ENCODE measurements at regions not wholly inside any gene's neighbourhood (a gene's known extent, or its start where the extent isn't known, plus 50 kb on each side); places are given as distances from the start of the nearest gene placed in this dataset.

DNA sequence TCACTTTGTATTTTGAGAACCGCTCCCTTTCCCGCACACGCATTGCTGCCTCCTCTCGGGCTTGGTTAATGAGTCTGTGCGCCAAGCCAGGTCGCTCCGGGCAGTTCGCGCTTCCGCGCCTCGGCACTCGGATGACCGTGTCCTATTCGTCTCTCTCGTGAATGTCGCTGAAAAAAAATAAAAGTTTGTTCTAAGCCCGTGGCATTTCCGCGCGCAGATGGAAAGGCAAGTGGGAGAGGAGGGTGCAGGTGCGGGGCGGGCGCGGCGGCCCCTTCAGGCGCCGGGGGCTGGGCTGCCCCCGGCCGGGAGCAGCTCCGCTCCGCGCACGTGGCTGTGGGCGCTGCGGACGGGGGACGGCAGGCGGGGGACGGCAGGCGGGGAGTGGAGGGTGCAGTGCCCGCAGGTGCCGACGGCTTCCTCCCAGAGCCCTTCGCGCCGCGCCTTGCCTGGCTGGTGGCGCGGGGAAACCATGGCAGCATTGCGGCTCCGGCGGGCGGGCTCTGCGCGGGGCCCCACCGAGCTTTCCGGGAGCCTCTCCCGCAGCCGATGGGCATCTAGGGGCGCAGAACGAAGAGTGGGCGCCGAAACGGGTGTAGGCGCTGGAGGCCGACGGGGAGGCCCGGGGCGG is 159.6 kb upstream of the SIX2 start:
- TF ChIP-seq, protein P1, sequence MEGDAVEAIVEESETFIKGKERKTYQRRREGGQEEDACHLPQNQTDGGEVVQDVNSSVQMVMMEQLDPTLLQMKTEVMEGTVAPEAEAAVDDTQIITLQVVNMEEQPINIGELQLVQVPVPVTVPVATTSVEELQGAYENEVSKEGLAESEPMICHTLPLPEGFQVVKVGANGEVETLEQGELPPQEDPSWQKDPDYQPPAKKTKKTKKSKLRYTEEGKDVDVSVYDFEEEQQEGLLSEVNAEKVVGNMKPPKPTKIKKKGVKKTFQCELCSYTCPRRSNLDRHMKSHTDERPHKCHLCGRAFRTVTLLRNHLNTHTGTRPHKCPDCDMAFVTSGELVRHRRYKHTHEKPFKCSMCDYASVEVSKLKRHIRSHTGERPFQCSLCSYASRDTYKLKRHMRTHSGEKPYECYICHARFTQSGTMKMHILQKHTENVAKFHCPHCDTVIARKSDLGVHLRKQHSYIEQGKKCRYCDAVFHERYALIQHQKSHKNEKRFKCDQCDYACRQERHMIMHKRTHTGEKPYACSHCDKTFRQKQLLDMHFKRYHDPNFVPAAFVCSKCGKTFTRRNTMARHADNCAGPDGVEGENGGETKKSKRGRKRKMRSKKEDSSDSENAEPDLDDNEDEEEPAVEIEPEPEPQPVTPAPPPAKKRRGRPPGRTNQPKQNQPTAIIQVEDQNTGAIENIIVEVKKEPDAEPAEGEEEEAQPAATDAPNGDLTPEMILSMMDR (IDR thresholded peaks at IDR 0.05) = no peak
- TF ChIP-seq POLR2A (IDR thresholded peaks at IDR 0.05) (no peak), EP300 (IDR thresholded peaks at IDR 0.05) (no peak)

Measured in ovary (tissue), 3 donors.